ENCODE measurements at regions not wholly inside any gene's neighbourhood (a gene's known extent, or its start where the extent isn't known, plus 50 kb on each side); places are given as distances from the start of the nearest gene placed in this dataset.
"Not testable (repeated sequence)": the region's sequence is repeated elsewhere in the genome, so short reads cannot be mapped to it uniquely, and the experiment has no call there.

DNA sequence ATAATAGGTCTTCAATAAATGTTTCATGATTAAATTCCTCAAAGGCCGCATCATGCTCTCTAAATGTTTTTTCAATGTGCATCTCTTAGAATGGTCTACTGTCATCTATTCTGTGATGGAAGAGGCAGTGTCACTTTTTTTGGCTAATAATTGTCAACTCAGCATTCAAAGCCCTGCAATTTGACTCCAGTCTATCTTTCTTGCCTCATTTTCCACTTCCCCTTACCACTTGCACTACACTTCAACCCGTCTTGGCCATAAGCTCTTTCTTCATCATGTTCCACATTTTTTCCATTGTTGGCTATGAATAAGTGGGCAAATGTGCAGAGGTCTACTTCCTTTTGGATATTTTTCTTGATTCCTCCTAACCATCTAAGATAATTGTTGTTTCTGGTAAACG lies 59.2 kb upstream of the POMZP3 start:
- H3K9me3 ChIP-seq; H3K4me1 ChIP-seq; H3K27me3 ChIP-seq (ENCODE audit: low read depth); H3K36me3 ChIP-seq (replicated peaks); in situ Hi-C loops (cut with MboI; ENCODE audit: low sequenced_read_pairs); H3K4me3 ChIP-seq; DNase-seq (ENCODE audit: low spot score in 2 of 2): not testable (repeated sequence)

DNA sequence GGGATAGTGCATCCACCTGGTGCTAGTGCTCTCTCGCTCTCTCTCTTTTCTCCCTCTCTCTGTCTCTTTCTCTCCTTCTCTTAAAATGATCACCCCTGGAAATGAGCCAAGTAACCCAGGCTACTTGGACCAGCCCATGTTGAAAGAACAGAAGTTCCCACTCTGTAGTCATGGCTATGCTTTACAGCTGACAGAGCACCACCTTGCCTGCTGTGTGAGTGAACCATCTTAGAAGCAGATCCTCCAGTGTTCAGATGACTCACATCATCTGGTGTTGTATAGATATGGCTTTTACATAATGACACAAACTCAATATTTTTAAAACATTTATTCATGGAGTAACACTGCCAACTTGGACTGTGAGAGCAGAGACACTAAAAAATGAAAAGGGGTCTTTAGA lies 57.7 kb upstream of the POMZP3 start:
- H3K36me3 ChIP-seq (replicated peaks); H3K27me3 ChIP-seq (ENCODE audit: low read depth); H3K4me3 ChIP-seq; H3K9me3 ChIP-seq; in situ Hi-C loops (cut with MboI; ENCODE audit: low sequenced_read_pairs); H3K4me1 ChIP-seq; DNase-seq (ENCODE audit: low spot score in 2 of 2): not testable (repeated sequence)

DNA sequence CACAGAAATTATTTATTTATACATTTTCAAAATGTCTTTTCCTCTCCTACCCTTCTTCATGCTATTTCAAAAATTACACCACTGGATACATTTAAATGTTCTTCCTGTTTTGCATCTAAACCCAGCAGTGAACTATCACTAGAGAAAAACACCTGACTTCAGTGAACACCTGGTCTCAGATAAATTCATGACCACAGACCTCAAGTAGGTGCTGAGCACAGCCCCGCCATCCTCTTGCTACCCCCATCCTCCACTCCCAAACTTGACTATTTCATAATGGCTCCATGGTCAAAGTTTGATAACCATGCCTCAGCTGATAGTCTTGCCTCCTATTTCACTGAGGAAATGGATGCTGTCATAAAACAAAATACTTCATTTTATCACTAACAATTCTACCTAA lies 56.6 kb upstream of the POMZP3 start:
- in situ Hi-C loops (cut with MboI; ENCODE audit: low sequenced_read_pairs): not testable (repeated sequence)

DNA sequence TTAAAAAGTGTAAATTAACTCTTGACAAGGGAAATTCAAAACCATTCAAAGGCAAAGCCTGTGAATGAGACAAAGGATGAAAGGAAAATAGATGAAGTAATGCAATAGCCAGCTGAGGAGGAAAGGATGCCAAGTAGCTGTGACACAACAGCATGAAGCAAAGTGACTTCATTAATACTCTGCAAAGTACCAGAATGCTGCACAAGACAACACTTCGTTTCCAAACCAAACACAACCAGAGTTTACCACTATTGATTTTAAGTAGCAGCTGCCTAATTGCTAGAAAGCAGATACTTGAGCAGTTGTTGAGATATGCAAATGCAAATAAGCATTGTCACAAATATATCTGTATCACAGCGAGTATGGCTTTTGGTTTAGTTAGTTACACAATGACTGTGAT lies 54.7 kb upstream of the POMZP3 start:
- DNase-seq (ENCODE audit: low spot score in 2 of 2): peak in 1 of 2 experiments; percentile 11
- H3K9me3 ChIP-seq; H3K27me3 ChIP-seq (ENCODE audit: low read depth); H3K36me3 ChIP-seq (replicated peaks); H3K4me1 ChIP-seq; H3K4me3 ChIP-seq; in situ Hi-C loops (cut with MboI; ENCODE audit: low sequenced_read_pairs): not testable (repeated sequence)

More for the DNA sequence above, 56.6 kb upstream of the POMZP3 start:
- not testable (repeated sequence) for H3K4me1 ChIP-seq; H3K36me3 ChIP-seq (replicated peaks); H3K27me3 ChIP-seq (ENCODE audit: low read depth); H3K9me3 ChIP-seq; H3K4me3 ChIP-seq; DNase-seq (ENCODE audit: low spot score in 2 of 2)

DNA sequence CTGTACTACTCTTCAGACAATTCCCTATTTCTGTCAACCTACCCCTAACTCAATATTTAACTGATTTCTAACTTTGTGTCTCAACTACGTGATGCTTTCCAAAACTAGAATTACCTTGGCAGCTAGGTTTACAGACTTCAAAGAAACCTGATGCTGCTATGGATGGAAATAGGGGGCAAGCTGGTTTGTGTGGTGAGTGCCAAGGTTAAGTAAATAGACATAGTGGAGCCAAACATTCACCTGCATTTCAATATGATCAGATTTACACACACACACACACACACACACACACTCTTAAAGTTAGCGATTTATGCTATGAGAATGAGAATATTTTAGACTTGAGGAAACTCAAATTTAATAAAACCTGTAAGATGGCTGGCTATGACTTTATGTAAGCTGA lies 52.1 kb upstream of the POMZP3 start:
- H3K4me1 ChIP-seq; H3K9me3 ChIP-seq; H3K4me3 ChIP-seq; H3K27me3 ChIP-seq (ENCODE audit: low read depth); H3K36me3 ChIP-seq (replicated peaks); in situ Hi-C loops (cut with MboI; ENCODE audit: low sequenced_read_pairs); DNase-seq (ENCODE audit: low spot score in 2 of 2): not testable (repeated sequence)

DNA sequence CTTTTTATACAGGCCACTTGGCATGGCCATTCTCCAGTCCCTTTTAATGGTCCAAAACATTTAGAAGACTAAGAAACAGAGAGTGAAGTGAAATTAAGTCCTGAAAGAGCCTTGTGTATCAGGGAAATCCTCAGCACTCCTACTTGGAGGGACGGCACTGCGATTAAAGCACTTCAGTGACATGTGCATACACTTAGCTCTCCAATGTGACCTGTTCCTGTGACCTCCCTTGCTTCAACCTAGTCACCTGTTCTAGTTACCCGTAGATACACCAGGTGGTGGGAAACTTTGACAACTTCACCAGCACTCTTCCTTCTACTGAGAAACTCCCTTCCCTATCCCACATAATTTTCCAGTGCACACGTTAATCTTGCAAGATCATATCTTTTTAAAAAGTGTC lies 51.4 kb upstream of the POMZP3 start:
- in situ Hi-C loops (cut with MboI; ENCODE audit: low sequenced_read_pairs); DNase-seq (ENCODE audit: low spot score in 2 of 2); H3K4me1 ChIP-seq; H3K4me3 ChIP-seq; H3K36me3 ChIP-seq (replicated peaks); H3K9me3 ChIP-seq; H3K27me3 ChIP-seq (ENCODE audit: low read depth): not testable (repeated sequence)

DNA sequence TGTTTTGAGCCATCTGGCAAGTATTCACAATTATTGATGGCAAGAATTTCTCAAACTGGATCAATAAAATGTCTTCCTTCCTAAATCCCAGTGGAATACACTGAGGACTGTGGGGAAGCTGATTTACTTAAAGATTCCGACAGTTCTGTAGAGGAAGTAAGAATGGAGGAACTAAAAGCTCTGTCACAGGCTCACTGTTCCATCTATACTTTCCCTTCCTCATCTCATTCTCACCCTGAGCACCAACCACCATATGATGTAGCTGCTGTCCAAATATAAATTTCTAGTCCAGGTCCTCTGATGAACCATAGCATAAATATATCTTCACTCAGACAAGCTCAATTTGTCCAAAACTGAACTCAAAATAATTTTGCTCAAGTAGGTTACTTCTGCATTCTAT lies 49.8 kb upstream of the POMZP3 start:
- DNase-seq (ENCODE audit: low spot score in 2 of 2); H3K27me3 ChIP-seq (ENCODE audit: low read depth); in situ Hi-C loops (cut with MboI; ENCODE audit: low sequenced_read_pairs); H3K4me3 ChIP-seq; H3K4me1 ChIP-seq; H3K9me3 ChIP-seq; H3K36me3 ChIP-seq (replicated peaks): not testable (repeated sequence)

Data from HAP-1 (cell line).